OCI-LY1 (cell line): ENCODE measurements at regions not wholly inside any gene's neighbourhood (a gene's known extent, or its start where the extent isn't known, plus 50 kb on each side); places are given as distances from the start of the nearest gene placed in this dataset.

Experiments used
- H2AFZ ChIP-seq: fragments of 200-600 bp; sonication (generic), shearing (Covaris generic); 2 replicates; pipeline ENCODE4 v1.6.0; 2014; ENCODE audit warnings: antibody characterized with exemption, mild to moderate bottlenecking, low read length
- H3F3A ChIP-seq: fragments of 200-600 bp; sonication (generic), shearing (Covaris generic); 2 replicates; pipeline ENCODE4 v1.6.0; 2014; ENCODE audit warnings: mild to moderate bottlenecking, antibody characterized with exemption, low read length, moderate library complexity; ENCODE audit not compliant: insufficient read depth
- H3K27ac ChIP-seq: fragments of 200-600 bp; sonication (generic); 2 replicates; pipeline ENCODE4 v1.5.1; 2014; ENCODE audit warnings: low read length, mixed run types, mild to moderate bottlenecking, low read depth; ENCODE audit not compliant: poor library complexity, severe bottlenecking
- H3K27me3 ChIP-seq: fragments of 200-600 bp; sonication (generic); 2 replicates; pipeline ENCODE4 v1.6.0; 2014; ENCODE audit warnings: antibody characterized with exemption, mild to moderate bottlenecking, low read length, moderate library complexity; ENCODE audit not compliant: insufficient read depth
- H3K36me3 ChIP-seq: fragments of 200-600 bp; sonication (generic); 2 replicates; pipeline ENCODE4 v1.6.1; 2014; ENCODE audit warnings: mild to moderate bottlenecking, antibody characterized with exemption, low read length, moderate library complexity, mixed read lengths; ENCODE audit not compliant: insufficient read depth
- H3K4me1 ChIP-seq: fragments of 200-600 bp; sonication (generic); 2 replicates; pipeline ENCODE4 v1.5.1; 2014; ENCODE audit warnings: mild to moderate bottlenecking, low read length, moderate library complexity; ENCODE audit not compliant: insufficient read depth, severe bottlenecking
- H3K4me2 ChIP-seq: fragments of 200-600 bp; sonication (generic), shearing (Covaris generic); 2 replicates; pipeline ENCODE4 v1.6.1; 2014; ENCODE audit warnings: low read length
- H3K4me3 ChIP-seq: fragments of 200-600 bp; sonication (generic); 2 replicates; pipeline ENCODE4 v1.5.1; 2014; ENCODE audit warnings: low read length, low read depth, mild to moderate bottlenecking, mixed read lengths; ENCODE audit not compliant: poor library complexity, severe bottlenecking
- H3K79me2 ChIP-seq: fragments of 200-600 bp; shearing (Covaris generic); 2 replicates; pipeline ENCODE4 v1.6.1; 2016; ENCODE audit warnings: mixed run types, low read length, mixed read lengths; ENCODE audit not compliant: insufficient read depth
- H3K9ac ChIP-seq: fragments of 200-600 bp; sonication (generic), shearing (Covaris generic); 2 replicates; pipeline ENCODE4 v1.6.1; 2014; ENCODE audit warnings: mild to moderate bottlenecking, low read length, mixed read lengths
- H3K9me2 ChIP-seq: fragments of 200-600 bp; sonication (generic), shearing (Covaris generic); 2 replicates; pipeline ENCODE4 v1.6.1; 2014; ENCODE audit warnings: low read depth, mild to moderate bottlenecking, low read length, mixed read lengths
- H3K9me3 ChIP-seq: fragments of 200-600 bp; shearing (Covaris generic); 2 replicates; pipeline ENCODE4 v1.6.1; 2014; ENCODE audit warnings: low read length, mixed read lengths
- H4K20me1 ChIP-seq: fragments of 200-600 bp; sonication (generic), shearing (Covaris generic); 2 replicates; pipeline ENCODE4 v1.6.0; 2016; ENCODE audit warnings: mild to moderate bottlenecking, low read length; ENCODE audit not compliant: insufficient read depth
- CTCF ChIP-seq: fragments of 200-600 bp; sonication (generic), shearing (Covaris generic); IDR thresholded peaks from 2 replicates; pipeline ENCODE4 v1.5.1; 2017; ENCODE audit warnings: mild to moderate bottlenecking, antibody characterized with exemption, low read length, moderate library complexity, mixed read lengths
- EZH2 ChIP-seq: fragments of 200-600 bp; sonication (generic), shearing (Covaris generic); IDR thresholded peaks from 2 replicates; pipeline ENCODE4 v1.8.0; 2017; ENCODE audit warnings: borderline replicate concordance, mixed run types, mild to moderate bottlenecking, antibody characterized with exemption, low read length, moderate library complexity, mixed read lengths

- Histone ChIP-seq H3K9me2 (no peaks in the 10 kb centered on the region), H3K36me3 (no peaks in the 10 kb centered on the region), H3K79me2 (no peaks in the 10 kb centered on the region), H3F3A (no peaks in the 10 kb centered on the region), H2AFZ (no peak overlapping the region), H3K27me3 (peaks cover 3% of the 10 kb centered on the region; the same call in 1 of the 2 replicates), H4K20me1 (no peaks in the 10 kb centered on the region), H3K27ac (no peak overlapping the region), H3K9me3 (peaks cover under 1% of the 10 kb centered on the region; the same call in 1 of the 2 replicates), H3K4me3 (no peak overlapping the region), H3K4me2 (no peak overlapping the region), H3K4me1 (no peaks in the 10 kb centered on the region), H3K9ac (no peak overlapping the region)
- TF ChIP-seq CTCF (no peak), EZH2 (no peak)
These were observed 85.7 kb upstream of the APCDD1 start for GRCh38 chr18:10368456-10369453.

- no peaks in the 10 kb centered on the region for H3K4me1 ChIP-seq
- no peak overlapping the region for H3K27ac ChIP-seq
- no peaks in the 10 kb centered on the region for H3K36me3 ChIP-seq
- H3K9me3 ChIP-seq, result no peaks in the 10 kb centered on the region
- no peak overlapping the region for H2AFZ ChIP-seq
- TF ChIP-seq CTCF (no peak), EZH2 (no peak)
- peaks cover 3% of the 10 kb centered on the region; the same call in 1 of the 2 replicates for H3K27me3 ChIP-seq
- no peaks in the 10 kb centered on the region for H3F3A ChIP-seq
- H3K79me2 ChIP-seq, result no peaks in the 10 kb centered on the region
- no peak overlapping the region for H3K9ac ChIP-seq
- H3K4me2 ChIP-seq, result no peak overlapping the region
- no peak overlapping the region for H3K4me3 ChIP-seq
- H4K20me1 ChIP-seq, result no peaks in the 10 kb centered on the region
- H3K9me2 ChIP-seq, result no peaks in the 10 kb centered on the region
These were observed 83.7 kb upstream of the APCDD1 start for GRCh38 chr18:10370716-10371115.

GRCh38 chr18:10371165-10371564, 83.3 kb upstream of the APCDD1 start:
- peaks cover 3% of the 10 kb centered on the region; the same call in 1 of the 2 replicates for H3K27me3 ChIP-seq
- no peaks in the 10 kb centered on the region for H3K4me1 ChIP-seq

More at GRCh38 chr18:10371165-10371564, 83.3 kb upstream of the APCDD1 start:
- H3F3A ChIP-seq, result no peaks in the 10 kb centered on the region
- H3K4me2 ChIP-seq, result no peak overlapping the region
- TF ChIP-seq EZH2, result no peak
- TF ChIP-seq CTCF, result no peak
- H3K9ac ChIP-seq, result no peak overlapping the region
- no peak overlapping the region for H3K27ac ChIP-seq
- no peaks in the 10 kb centered on the region for H3K9me2 ChIP-seq
- no peaks in the 10 kb centered on the region for H3K79me2 ChIP-seq
- no peaks in the 10 kb centered on the region for H3K9me3 ChIP-seq
- no peaks in the 10 kb centered on the region for H4K20me1 ChIP-seq
- no peaks in the 10 kb centered on the region for H3K36me3 ChIP-seq
- no peak overlapping the region for H2AFZ ChIP-seq
- H3K4me3 ChIP-seq, result no peak overlapping the region
